ENCODE measurements at regions not wholly inside any gene's neighbourhood (a gene's known extent, or its start where the extent isn't known, plus 50 kb on each side); places are given as distances from the start of the nearest gene placed in this dataset.
"Not testable (repeated sequence)": the region's sequence is repeated elsewhere in the genome, so short reads cannot be mapped to it uniquely, and the experiment has no call there.

- DNase-seq (ENCODE audit: low read depth) = no peak
These were observed 565.9 kb upstream of the TECRL start for GRCh38 chr4:64975177-64975576.

GRCh38 chr4:64969081-64969480, 559.8 kb upstream of the TECRL start:
- DNase-seq (ENCODE audit: low read depth) = no peak

- no peak for DNase-seq (ENCODE audit: low read depth)
These were observed 558.0 kb upstream of the TECRL start for GRCh38 chr4:64967286-64967685.

- no peak for DNase-seq (ENCODE audit: low read depth)
These were observed 551.3 kb upstream of the TECRL start for GRCh38 chr4:64960516-64960915.

GRCh38 chr4:64940698-64941097, 531.4 kb upstream of the TECRL start:
- peak; percentile 72 for DNase-seq (ENCODE audit: low read depth)

GRCh38 chr4:64935469-64936001, 526.3 kb upstream of the TECRL start:
- no peak for DNase-seq (ENCODE audit: low read depth)

- no peak for DNase-seq (ENCODE audit: low read depth)
These were observed 502.6 kb upstream of the TECRL start for GRCh38 chr4:64911846-64912245.

GRCh38 chr4:64903986-64904385, 494.7 kb upstream of the TECRL start:
- DNase-seq (ENCODE audit: low read depth) = no peak

GRCh38 chr4:64899563-64899962, 490.3 kb upstream of the TECRL start:
- DNase-seq (ENCODE audit: low read depth) = no peak

GRCh38 chr4:64899030-64899429, 489.8 kb upstream of the TECRL start:
- not testable (repeated sequence) for DNase-seq (ENCODE audit: low read depth)

GRCh38 chr4:64897683-64898082, 488.4 kb upstream of the TECRL start:
- DNase-seq (ENCODE audit: low read depth) = no peak

GRCh38 chr4:64895031-64895430, 485.8 kb upstream of the TECRL start:
- no peak for DNase-seq (ENCODE audit: low read depth)

- no peak for DNase-seq (ENCODE audit: low read depth)
These were observed 484.0 kb upstream of the TECRL start for GRCh38 chr4:64893205-64893604.

GRCh38 chr4:64889906-64890610, 480.8 kb upstream of the TECRL start:
- peak; percentile 3 for DNase-seq (ENCODE audit: low read depth)

- DNase-seq (ENCODE audit: low read depth) = no peak
These were observed 474.0 kb upstream of the TECRL start for GRCh38 chr4:64883087-64883807.

GRCh38 chr4:64882311-64883086, 473.2 kb upstream of the TECRL start:
- no peak for DNase-seq (ENCODE audit: low read depth)

- no peak for DNase-seq (ENCODE audit: low read depth)
These were observed 471.3 kb upstream of the TECRL start for GRCh38 chr4:64880557-64880956.

GRCh38 chr4:64876021-64876420, 466.8 kb upstream of the TECRL start:
- no peak for DNase-seq (ENCODE audit: low read depth)

- no peak for DNase-seq (ENCODE audit: low read depth)
These were observed 461.3 kb upstream of the TECRL start for GRCh38 chr4:64870558-64870957.

GRCh38 chr4:64857815-64858214, 448.6 kb upstream of the TECRL start:
- no peak for DNase-seq (ENCODE audit: low read depth)

- no peak for DNase-seq (ENCODE audit: low read depth)
These were observed 447.9 kb upstream of the TECRL start for GRCh38 chr4:64857198-64857597.

GRCh38 chr4:64846417-64846816, 437.2 kb upstream of the TECRL start:
- no peak for DNase-seq (ENCODE audit: low read depth)

Data from LHCN-M2 (cell line).